Uterus (tissue), 3 donors: ENCODE measurements at regions not wholly inside any gene's neighbourhood (a gene's known extent, or its start where the extent isn't known, plus 50 kb on each side); places are given as distances from the start of the nearest gene placed in this dataset.

Source experiments
- DNase-seq, 2 donors: peaks; one replicate each; pipeline ENCODE4 v3.0.0-alpha.2; 2019 to 2020
- H3K27ac ChIP-seq, 2 donors: fragments of 200-600 bp; sonication (generic); 1 replicate in 1 of 2; 2 replicates in 1 of 2; pipeline ENCODE4 v1.5.1; 2016 to 2018
- H3K27me3 ChIP-seq, 2 donors: fragments of 200-600 bp; sonication (generic); one replicate each; pipeline ENCODE4 v1.5.1; 2018 to 2019; ENCODE audit warnings: control low read depth in 1 of 2
- H3K36me3 ChIP-seq, 2 donors: fragments of 200-600 bp; sonication (generic); one replicate each; pipeline ENCODE4 v1.5.1; 2019; ENCODE audit warnings: control low read depth in 1 of 2
- H3K4me1 ChIP-seq, 2 donors: fragments of 200-600 bp; sonication (generic); one replicate each; pipeline ENCODE4 v1.5.1; 2018 to 2019; ENCODE audit warnings: control low read depth in 1 of 2
- H3K4me3 ChIP-seq, 2 donors: fragments of 200-600 bp; sonication (generic); 1 replicate in 1 of 2; 2 replicates in 1 of 2; pipeline ENCODE4 v1.5.1; 2018 to 2019; ENCODE audit warnings: mild to moderate bottlenecking in 1 of 2
- H3K9me3 ChIP-seq, 2 donors: fragments of 200-600 bp; sonication (generic); one replicate each; pipeline ENCODE4 v1.5.1; 2019; ENCODE audit warnings: control low read depth in 1 of 2
- POLR2A ChIP-seq, 2 donors: fragments of 450-650 bp; IDR thresholded peaks; one replicate each; pipeline ENCODE4 v1.6.1; 2016; ENCODE audit warnings: antibody characterized with exemption in 2 of 2, mild to moderate bottlenecking in 1 of 2, moderate library complexity in 1 of 2
- intact Hi-C: fragments of 100-400 bp; cut with DNase I; formaldehyde crosslinking; loops from one replicate; pipeline ENCODE4 v1.15.1; 2023; ENCODE audit warnings: low total_unique reads
- TF ChIP-seq, protein P1 (sequence below), 4 experiments: fragments of 200-600 bp in 2 of 4; fragments of 450-650 bp in 2 of 4; sonication (generic) in 2 of 4; IDR thresholded peaks; one replicate each; pipeline ENCODE4 v1.5.1; 2016 to 2019; ENCODE audit warnings: antibody characterized with exemption in 4 of 4, mild to moderate bottlenecking in 2 of 4, moderate library complexity in 1 of 4
- donor health status: DM: yes; HTN: yes; CAD: no.

DNA sequence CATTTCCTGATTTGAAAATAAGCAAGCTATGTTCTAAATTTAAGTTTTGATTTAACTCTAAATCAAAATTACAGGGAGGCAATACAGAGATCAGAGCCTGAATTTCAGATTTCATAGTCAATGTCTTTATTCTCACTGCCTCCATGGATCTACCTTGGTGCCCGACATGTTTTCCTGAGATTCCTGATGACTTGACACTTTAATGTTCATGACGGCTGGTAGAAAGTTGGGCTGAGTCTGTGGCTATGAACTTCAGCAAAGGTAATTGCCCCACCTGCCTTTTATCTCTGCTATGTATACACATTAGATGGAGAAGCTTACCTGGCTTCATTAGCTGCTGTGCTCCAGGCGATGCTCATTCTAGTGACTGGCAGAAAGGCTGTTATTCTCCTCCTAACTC is 1390.5 kb upstream of the CELF4 start:
- Histone ChIP-seq H3K36me3 (no peaks in the 10 kb centered on the region), H3K27ac (no peak overlapping the region), H3K4me3 (no peak overlapping the region), H3K9me3 (no peaks in the 10 kb centered on the region), H3K27me3 (no peaks in the 10 kb centered on the region), H3K4me1 (no peaks in the 10 kb centered on the region)
- DNase-seq = no peak
- TF ChIP-seq, protein P1, sequence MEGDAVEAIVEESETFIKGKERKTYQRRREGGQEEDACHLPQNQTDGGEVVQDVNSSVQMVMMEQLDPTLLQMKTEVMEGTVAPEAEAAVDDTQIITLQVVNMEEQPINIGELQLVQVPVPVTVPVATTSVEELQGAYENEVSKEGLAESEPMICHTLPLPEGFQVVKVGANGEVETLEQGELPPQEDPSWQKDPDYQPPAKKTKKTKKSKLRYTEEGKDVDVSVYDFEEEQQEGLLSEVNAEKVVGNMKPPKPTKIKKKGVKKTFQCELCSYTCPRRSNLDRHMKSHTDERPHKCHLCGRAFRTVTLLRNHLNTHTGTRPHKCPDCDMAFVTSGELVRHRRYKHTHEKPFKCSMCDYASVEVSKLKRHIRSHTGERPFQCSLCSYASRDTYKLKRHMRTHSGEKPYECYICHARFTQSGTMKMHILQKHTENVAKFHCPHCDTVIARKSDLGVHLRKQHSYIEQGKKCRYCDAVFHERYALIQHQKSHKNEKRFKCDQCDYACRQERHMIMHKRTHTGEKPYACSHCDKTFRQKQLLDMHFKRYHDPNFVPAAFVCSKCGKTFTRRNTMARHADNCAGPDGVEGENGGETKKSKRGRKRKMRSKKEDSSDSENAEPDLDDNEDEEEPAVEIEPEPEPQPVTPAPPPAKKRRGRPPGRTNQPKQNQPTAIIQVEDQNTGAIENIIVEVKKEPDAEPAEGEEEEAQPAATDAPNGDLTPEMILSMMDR (IDR thresholded peaks at IDR 0.05) = no peak
- no peak for TF ChIP-seq POLR2A (IDR thresholded peaks at IDR 0.05)
- intact Hi-C loops = no loop called here

DNA sequence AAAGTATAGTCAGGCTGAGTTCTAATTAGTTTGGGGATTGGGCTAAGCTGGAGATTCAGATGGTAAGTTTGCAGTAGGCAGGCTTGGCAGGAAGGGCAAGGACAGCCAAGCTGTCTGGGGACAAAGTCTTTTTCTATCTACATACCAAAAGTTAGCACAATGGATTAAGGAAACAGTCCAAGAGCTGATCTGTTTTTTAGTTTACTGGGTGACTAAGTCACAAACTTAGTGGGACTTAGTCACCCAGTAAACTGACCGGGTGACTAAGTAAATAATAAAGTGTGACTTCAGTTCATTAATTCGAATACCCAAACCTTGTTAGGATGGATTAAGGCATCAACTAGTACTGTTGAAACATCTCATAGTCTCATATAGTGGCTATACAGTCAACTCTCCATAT is 1386.0 kb upstream of the CELF4 start:
- Histone ChIP-seq H3K4me3 (no peak overlapping the region), H3K4me1 (no peaks in the 10 kb centered on the region), H3K9me3 (no peaks in the 10 kb centered on the region), H3K36me3 (no peaks in the 10 kb centered on the region), H3K27ac (no peak overlapping the region), H3K27me3 (no peaks in the 10 kb centered on the region)
- intact Hi-C loops = no loop called here
- TF ChIP-seq, protein P1 (IDR thresholded peaks at IDR 0.05) = no peak
- no peak for TF ChIP-seq POLR2A (IDR thresholded peaks at IDR 0.05)
- DNase-seq = no peak

DNA sequence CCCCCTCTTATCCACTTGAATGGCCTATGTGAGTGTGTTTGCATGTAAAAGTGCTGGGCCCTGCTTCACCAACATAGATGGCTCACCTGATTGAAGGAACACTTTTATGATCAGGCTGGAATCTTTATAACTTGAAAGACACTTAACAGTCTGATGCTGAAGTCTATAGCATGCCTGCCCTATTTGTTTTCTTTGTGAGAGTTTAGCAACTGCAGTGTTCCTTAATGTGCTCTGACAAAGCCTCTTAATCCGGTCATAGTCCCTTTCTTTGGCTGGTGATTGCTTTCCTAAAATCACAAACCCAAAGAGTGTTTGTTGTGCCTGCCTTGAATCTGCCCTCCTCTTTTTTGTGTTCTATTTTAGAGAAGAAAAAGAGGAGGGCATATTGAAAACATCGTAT is 1382.8 kb upstream of the CELF4 start:
- Histone ChIP-seq H3K27ac (no peak overlapping the region), H3K27me3 (no peaks in the 10 kb centered on the region), H3K4me3 (no peak overlapping the region), H3K9me3 (no peaks in the 10 kb centered on the region), H3K36me3 (no peaks in the 10 kb centered on the region), H3K4me1 (no peaks in the 10 kb centered on the region)
- intact Hi-C loops = no loop called here
- DNase-seq = no peak
- TF ChIP-seq POLR2A (IDR thresholded peaks at IDR 0.05) = no peak
- TF ChIP-seq, protein P1 (IDR thresholded peaks at IDR 0.05) = no peak

DNA sequence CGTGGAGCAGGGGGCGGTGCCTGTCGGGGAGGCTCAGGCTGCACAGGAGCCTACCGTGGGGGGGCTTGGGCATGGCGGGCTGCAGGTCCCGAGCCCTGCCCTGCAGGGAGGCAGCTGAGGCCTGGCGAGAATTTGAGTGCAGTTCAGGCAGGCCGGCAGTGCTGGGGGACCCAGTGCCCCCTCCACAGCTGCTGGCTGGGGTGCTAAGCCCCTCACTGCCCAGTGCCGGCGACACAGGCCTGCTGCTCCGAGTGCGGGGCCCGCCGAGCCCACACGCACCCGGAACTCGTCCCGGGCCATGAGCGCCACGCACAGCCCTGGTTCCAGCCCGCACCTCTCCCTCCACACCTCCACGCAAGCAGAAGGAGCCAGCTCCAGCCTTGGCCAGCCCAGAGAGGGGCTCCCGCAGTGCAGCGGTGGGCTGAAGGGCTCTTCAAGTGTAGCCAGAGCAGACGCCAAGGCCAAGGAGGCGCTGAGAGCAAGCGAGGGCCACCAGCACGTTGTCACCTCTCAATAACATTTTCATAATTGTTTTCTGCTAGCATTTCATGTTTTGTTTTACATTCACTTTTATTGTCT is 1378.9 kb upstream of the CELF4 start:
- no peak overlapping the region for H3K27ac ChIP-seq
- intact Hi-C loops = no loop called here
- no peaks in the 10 kb centered on the region for H3K4me1 ChIP-seq
- TF ChIP-seq, protein P1 (IDR thresholded peaks at IDR 0.05) = no peak
- TF ChIP-seq POLR2A (IDR thresholded peaks at IDR 0.05) = no peak
- H3K36me3 ChIP-seq = no peaks in the 10 kb centered on the region
- H3K9me3 ChIP-seq = no peaks in the 10 kb centered on the region
- no peak for DNase-seq
- no peaks in the 10 kb centered on the region for H3K27me3 ChIP-seq
- H3K4me3 ChIP-seq = no peak overlapping the region

DNA sequence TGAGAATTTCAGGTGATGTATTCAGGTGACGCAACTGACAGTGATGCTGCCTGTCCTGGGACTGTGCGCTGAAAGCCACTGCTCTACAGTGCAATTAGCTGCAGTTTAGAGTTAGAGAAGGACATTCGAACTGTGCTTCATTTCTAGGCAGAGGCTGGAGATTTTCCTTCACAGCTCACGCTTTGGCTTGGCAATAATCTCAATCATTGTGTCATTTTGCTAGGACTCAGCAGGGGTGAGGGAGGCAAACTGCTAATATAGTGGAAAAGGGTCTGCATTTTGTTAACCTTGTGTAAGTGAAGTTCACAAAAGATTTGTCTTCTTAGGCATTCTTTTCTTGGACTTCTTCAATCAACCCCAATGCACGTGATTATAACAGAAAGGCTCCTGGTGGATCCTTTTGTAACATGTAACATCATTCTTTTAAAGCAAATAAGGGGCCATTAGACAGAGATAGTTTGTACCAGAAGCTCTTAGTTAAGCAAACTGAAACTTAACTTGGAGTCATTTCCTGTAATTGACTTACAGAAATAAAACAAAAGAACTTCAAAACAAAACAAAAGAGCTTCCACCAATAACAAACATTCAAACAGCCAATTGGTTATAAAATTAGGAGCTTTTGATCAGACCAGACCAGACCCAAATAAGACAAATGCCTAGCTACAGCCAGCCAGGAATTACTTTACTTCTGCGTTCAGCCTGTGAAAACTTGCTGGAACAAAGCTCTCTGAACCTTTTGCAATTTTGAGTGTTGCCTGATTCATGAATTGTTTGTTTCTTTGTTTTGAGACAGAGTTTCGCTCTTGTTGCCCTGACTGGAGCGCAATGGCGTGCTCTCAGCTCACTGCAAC is 1376.3 kb upstream of the CELF4 start:
- no peaks in the 10 kb centered on the region for H3K9me3 ChIP-seq
- no peak for DNase-seq
- intact Hi-C loops = no loop called here
- H3K27ac ChIP-seq = no peak overlapping the region
- H3K36me3 ChIP-seq = no peaks in the 10 kb centered on the region
- H3K4me1 ChIP-seq = no peaks in the 10 kb centered on the region
- no peaks in the 10 kb centered on the region for H3K27me3 ChIP-seq
- TF ChIP-seq, protein P1 (IDR thresholded peaks at IDR 0.05) = no peak
- no peak for TF ChIP-seq POLR2A (IDR thresholded peaks at IDR 0.05)
- no peak overlapping the region for H3K4me3 ChIP-seq
